Gastrocnemius medialis (tissue), 4 donors: ENCODE measurements at regions not wholly inside any gene's neighbourhood (a gene's known extent, or its start where the extent isn't known, plus 50 kb on each side); places are given as distances from the start of the nearest gene placed in this dataset.

Source experiments
- ATAC-seq, 2 donors: fragments of 150-250 bp; one replicate each; pipeline ENCODE4 v1.9.1; 2016
- DNase-seq, 2 donors: peaks; one replicate each; pipeline ENCODE4 v3.0.0-alpha.2; 2019
- H3K27ac ChIP-seq, 4 donors: fragments of 200-600 bp; sonication (generic); 1 replicate in 1 of 4; 2 replicates in 3 of 4; pipeline ENCODE4 v1.5.1; 2016 to 2018; ENCODE audit warnings: mild to moderate bottlenecking in 2 of 4, moderate library complexity in 1 of 4
- H3K27me3 ChIP-seq, 3 donors: fragments of 200-600 bp; sonication (generic) in 2 of 3; 1 replicate in 1 of 3; 2 replicates in 2 of 3; pipeline versions ENCODE4 v1.5.1 to v1.6.0; 2016 to 2019; ENCODE audit warnings: mild to moderate bottlenecking in 1 of 3, moderate library complexity in 1 of 3
- H3K36me3 ChIP-seq, 2 donors: fragments of 200-600 bp; sonication (generic) in 1 of 2; one replicate each; pipeline ENCODE4 v1.5.1; 2017 to 2018
- H3K4me1 ChIP-seq, 2 donors: fragments of 200-600 bp; sonication (generic) in 1 of 2; one replicate each; pipeline ENCODE4 v1.5.1; 2016 to 2017; ENCODE audit warnings: mild to moderate bottlenecking in 2 of 2
- H3K4me3 ChIP-seq, 4 donors: fragments of 200-600 bp; sonication (generic) in 3 of 4; 1 replicate in 1 of 4; 2 replicates in 3 of 4; pipeline ENCODE4 v1.5.1; 2016 to 2019; ENCODE audit warnings: mild to moderate bottlenecking in 2 of 4
- H3K9me3 ChIP-seq, 3 donors: fragments of 200-600 bp; sonication (generic) in 2 of 3; 1 replicate in 1 of 3; 2 replicates in 2 of 3; pipeline ENCODE4 v1.5.1; 2016 to 2019
- CTCF ChIP-seq, 5 experiments: fragments of 450-650 bp in 3 of 5; fragments of 200-600 bp in 2 of 5; sonication (generic) in 2 of 5; IDR thresholded peaks in 4 of 5; conservative IDR thresholded peaks in 1 of 5; 1 replicate in 4 of 5; 2 replicates in 1 of 5; pipeline ENCODE4 v1.5.1; 2016 to 2019; ENCODE audit warnings: antibody characterized with exemption in 5 of 5, mild to moderate bottlenecking in 3 of 5, moderate library complexity in 3 of 5
- POLR2A ChIP-seq, 2 donors: fragments of 450-650 bp; IDR thresholded peaks; one replicate each; pipeline ENCODE4 v1.6.1; 2017; ENCODE audit warnings: antibody characterized with exemption in 2 of 2, mild to moderate bottlenecking in 2 of 2, moderate library complexity in 2 of 2
- in situ Hi-C, 4 donors: fragments of 200-750 bp; cut with MboI; loops; one replicate each; pipeline versions ENCODE4 v1.15.0 to v1.8.0; 2017; ENCODE audit warnings: low sequenced_read_pairs in 4 of 4
- intact Hi-C: fragments of 100-400 bp; cut with DNase I; formaldehyde crosslinking; loops from one replicate; pipeline ENCODE4 v1.15.1; 2023; ENCODE audit warnings: low total_unique reads

GRCh38 chr16:87006021-87006420, 311.2 kb downstream of the C16orf95 start:
- intact Hi-C loops (no loop called here), in situ Hi-C loops (no loop called here)
- TF ChIP-seq POLR2A (IDR thresholded peaks at IDR 0.05) (no peak), CTCF (IDR thresholded peaks at IDR 0.05 in 4 of 5, conservative IDR thresholded peaks at IDR 0.05 in 1 of 5) (no peak)
- Histone ChIP-seq H3K36me3 (no peaks in the 10 kb centered on the region), H3K9me3 (no peaks in the 10 kb centered on the region), H3K4me3 (no peak overlapping the region), H3K27ac (no peak overlapping the region), H3K27me3 (no peaks in the 10 kb centered on the region), H3K4me1 (no peaks in the 10 kb centered on the region)
- DNase-seq, result no peak
- ATAC-seq, result no peak

GRCh38 chr16:87006789-87007745, 310.1 kb downstream of the C16orf95 start:
- Histone ChIP-seq H3K36me3 (no peaks in the 10 kb centered on the region), H3K4me3 (no peak overlapping the region), H3K9me3 (no peaks in the 10 kb centered on the region), H3K27ac (no peak overlapping the region), H3K27me3 (no peaks in the 10 kb centered on the region), H3K4me1 (no peaks in the 10 kb centered on the region)
- TF ChIP-seq CTCF (IDR thresholded peaks at IDR 0.05 in 4 of 5, conservative IDR thresholded peaks at IDR 0.05 in 1 of 5) (no peak), POLR2A (IDR thresholded peaks at IDR 0.05) (no peak)
- intact Hi-C loops (no loop called here), in situ Hi-C loops (no loop called here)
- DNase-seq (no peak), ATAC-seq (peak; percentile 51 to 66)

- no peaks in the 10 kb centered on the region for H3K9me3 ChIP-seq
- H3K4me1 ChIP-seq, result no peaks in the 10 kb centered on the region
- intact Hi-C loops, result no loop called here
- H3K4me3 ChIP-seq, result no peak overlapping the region
- H3K27me3 ChIP-seq, result no peaks in the 10 kb centered on the region
- in situ Hi-C loops, result no loop called here
- no peak for ATAC-seq
- H3K27ac ChIP-seq, result no peak overlapping the region
- DNase-seq, result no peak
- no peak for TF ChIP-seq POLR2A (IDR thresholded peaks at IDR 0.05)
- no peak for TF ChIP-seq CTCF (IDR thresholded peaks at IDR 0.05 in 4 of 5, conservative IDR thresholded peaks at IDR 0.05 in 1 of 5)
- no peaks in the 10 kb centered on the region for H3K36me3 ChIP-seq
Observed at GRCh38 chr16:87007907-87008306, 309.3 kb downstream of the C16orf95 start.

- H3K4me1 ChIP-seq, result no peaks in the 10 kb centered on the region
- in situ Hi-C loops (no loop called here), intact Hi-C loops (no loop called here)
- no peaks in the 10 kb centered on the region for H3K9me3 ChIP-seq
- H3K36me3 ChIP-seq, result no peaks in the 10 kb centered on the region
- no peak for DNase-seq
- H3K27ac ChIP-seq, result no peak overlapping the region
- ATAC-seq, result no peak
- TF ChIP-seq CTCF (IDR thresholded peaks at IDR 0.05 in 4 of 5, conservative IDR thresholded peaks at IDR 0.05 in 1 of 5) (no peak), POLR2A (IDR thresholded peaks at IDR 0.05) (no peak)
- no peaks in the 10 kb centered on the region for H3K27me3 ChIP-seq
- no peak overlapping the region for H3K4me3 ChIP-seq
Observed at GRCh38 chr16:87008664-87009063, 308.5 kb downstream of the C16orf95 start.
